AG04449 (cell line): ENCODE measurements at regions not wholly inside any gene's neighbourhood (a gene's known extent, or its start where the extent isn't known, plus 50 kb on each side); places are given as distances from the start of the nearest gene placed in this dataset.
"Not testable (repeated sequence)": the region's sequence is repeated elsewhere in the genome, so short reads cannot be mapped to it uniquely, and the experiment has no call there.

Experiments
- CTCF ChIA-PET: fragments of 350-600 bp; formaldehyde crosslinking; extraction: SDS; loops from one replicate; lab custom pipeline; 2021; ENCODE audit warnings: antibody characterized with exemption; lab: Yijun Ruan, JAX
- POLR2A ChIA-PET: fragments of 400-600, 350-600 bp; formaldehyde crosslinking; extraction: SDS; loops from one replicate; lab custom pipeline; 2020; ENCODE audit warnings: antibody characterized with exemption, inconsistent platforms; lab: Yijun Ruan, JAX
- DNase-seq: peaks from one replicate; pipeline ENCODE4 v3.0.0-alpha.2; 2010; ENCODE audit warnings: low read depth, low spot score
- H3K4me3 ChIP-seq: 2 replicates; pipeline ENCODE4 v1.5.1; 2011; ENCODE audit warnings: low read depth, mild to moderate bottlenecking, control low read depth, low read length
- TF ChIP-seq, protein P1 (sequence below): IDR thresholded peaks from one replicate; pipeline ENCODE4 v1.5.1; 2011; ENCODE audit warnings: mild to moderate bottlenecking, moderate library complexity, low read length, control low read depth, inconsistent platforms; ENCODE audit not compliant: insufficient read depth; ENCODE audit errors: missing control alignments

GRCh38 chr11:116339306-116340098 lies 433.3 kb downstream of the BUD13 start:
- POLR2A ChIA-PET, result no interaction called here
- CTCF ChIA-PET, result no interaction called here
- no peak overlapping the region for H3K4me3 ChIP-seq
- no peak for DNase-seq
- TF ChIP-seq, protein P1, sequence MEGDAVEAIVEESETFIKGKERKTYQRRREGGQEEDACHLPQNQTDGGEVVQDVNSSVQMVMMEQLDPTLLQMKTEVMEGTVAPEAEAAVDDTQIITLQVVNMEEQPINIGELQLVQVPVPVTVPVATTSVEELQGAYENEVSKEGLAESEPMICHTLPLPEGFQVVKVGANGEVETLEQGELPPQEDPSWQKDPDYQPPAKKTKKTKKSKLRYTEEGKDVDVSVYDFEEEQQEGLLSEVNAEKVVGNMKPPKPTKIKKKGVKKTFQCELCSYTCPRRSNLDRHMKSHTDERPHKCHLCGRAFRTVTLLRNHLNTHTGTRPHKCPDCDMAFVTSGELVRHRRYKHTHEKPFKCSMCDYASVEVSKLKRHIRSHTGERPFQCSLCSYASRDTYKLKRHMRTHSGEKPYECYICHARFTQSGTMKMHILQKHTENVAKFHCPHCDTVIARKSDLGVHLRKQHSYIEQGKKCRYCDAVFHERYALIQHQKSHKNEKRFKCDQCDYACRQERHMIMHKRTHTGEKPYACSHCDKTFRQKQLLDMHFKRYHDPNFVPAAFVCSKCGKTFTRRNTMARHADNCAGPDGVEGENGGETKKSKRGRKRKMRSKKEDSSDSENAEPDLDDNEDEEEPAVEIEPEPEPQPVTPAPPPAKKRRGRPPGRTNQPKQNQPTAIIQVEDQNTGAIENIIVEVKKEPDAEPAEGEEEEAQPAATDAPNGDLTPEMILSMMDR, result no peak

GRCh38 chr11:116338500-116338899 lies 434.3 kb downstream of the BUD13 start:
- DNase-seq, POLR2A ChIA-PET, H3K4me3 ChIP-seq, CTCF ChIA-PET: not testable (repeated sequence)

DNA sequence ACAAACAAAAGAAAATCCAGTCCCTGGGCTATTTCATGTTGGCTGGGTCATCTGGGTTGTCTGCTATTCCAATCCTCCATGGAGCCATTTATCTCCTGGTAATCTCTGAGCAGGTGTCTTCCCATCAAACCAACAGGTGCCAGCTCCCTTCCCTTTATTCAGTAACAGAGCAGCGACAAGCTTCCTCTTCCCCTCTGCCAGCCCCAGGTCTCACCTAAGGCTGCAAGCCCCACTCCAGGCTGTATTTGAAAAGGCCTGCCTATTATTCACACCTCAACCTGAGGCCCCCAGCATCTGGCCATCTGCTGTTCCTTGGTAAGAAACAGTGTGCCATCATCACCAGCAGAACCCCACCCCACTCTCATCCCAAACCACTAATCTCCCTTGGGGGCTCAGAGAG lies 436.2 kb downstream of the BUD13 start:
- ChIA-PET POLR2A (no interaction called here), CTCF (no interaction called here)
- DNase-seq, result no peak
- H3K4me3 ChIP-seq, result no peak overlapping the region
- TF ChIP-seq, protein P1, result no peak

DNA sequence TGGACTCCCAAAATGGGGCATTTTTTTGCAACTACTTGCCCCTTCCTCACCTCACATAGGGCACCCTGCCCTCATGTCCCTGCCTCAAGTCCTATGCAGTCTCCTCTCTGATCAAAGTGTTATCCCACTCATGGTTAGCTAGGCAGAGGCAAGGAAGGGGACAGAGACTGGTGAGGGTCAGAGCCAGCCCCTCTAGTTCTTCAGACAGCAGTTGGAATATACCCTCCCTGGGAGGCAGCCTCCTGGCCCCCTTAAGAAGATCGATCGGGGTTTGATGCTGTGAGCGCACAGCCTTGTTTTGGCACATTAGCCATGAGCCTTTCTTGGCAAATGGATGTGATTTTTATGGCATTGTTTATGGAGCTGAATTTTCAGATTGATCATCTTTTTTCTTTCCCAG lies 436.9 kb downstream of the BUD13 start:
- ChIA-PET CTCF (no interaction called here), POLR2A (interaction anchor here (0.6 kb wide), 1 partner anchor 996 kb away, joined by 3 read pairs; no protein-coding TSS in a partner anchor)
- no peak overlapping the region for H3K4me3 ChIP-seq
- TF ChIP-seq, protein P1, result no peak
- DNase-seq, result no peak

GRCh38 chr11:116335078-116335477 lies 437.7 kb downstream of the BUD13 start:
- no peak overlapping the region for H3K4me3 ChIP-seq
- CTCF ChIA-PET, result no interaction called here
- TF ChIP-seq, protein P1, result no peak
- DNase-seq, result no peak
- POLR2A ChIA-PET, result no interaction called here

GRCh38 chr11:116334596-116334995 lies 438.2 kb downstream of the BUD13 start:
- H3K4me3 ChIP-seq, result no peak overlapping the region
- CTCF ChIA-PET, result no interaction called here
- no peak for DNase-seq
- POLR2A ChIA-PET, result no interaction called here
- TF ChIP-seq, protein P1, result no peak

GRCh38 chr11:116333001-116333535 lies 439.7 kb downstream of the BUD13 start:
- POLR2A ChIA-PET, result no interaction called here
- CTCF ChIA-PET, result no interaction called here
- H3K4me3 ChIP-seq, result no peak overlapping the region
- TF ChIP-seq, protein P1, result no peak
- no peak for DNase-seq
